ENCODE measurements at regions not wholly inside any gene's neighbourhood (a gene's known extent, or its start where the extent isn't known, plus 50 kb on each side); places are given as distances from the start of the nearest gene placed in this dataset.

- H4K20me1 ChIP-seq (ENCODE audit: insufficient read depth) = no peaks in the 10 kb centered on the region
- no peak overlapping the region for H3K4me2 ChIP-seq
- no peak overlapping the region for H2AFZ ChIP-seq (ENCODE audit: low read depth)
- no peaks in the 10 kb centered on the region for H3K79me2 ChIP-seq (ENCODE audit: insufficient read depth, low read depth)
- no peaks in the 10 kb centered on the region for H3K36me3 ChIP-seq (ENCODE audit: insufficient read depth)
- no peak overlapping the region for H3K27ac ChIP-seq
- no peak overlapping the region for H3K4me3 ChIP-seq (IDR thresholded peaks at IDR 0.05; ENCODE audit: insufficient read depth, low read depth, low read length)
- H3K4me1 ChIP-seq (ENCODE audit: low read depth, poor library complexity, severe bottlenecking) = no peaks in the 10 kb centered on the region
- TF ChIP-seq CTCF (conservative IDR thresholded peaks at IDR 0.05; ENCODE audit: low read depth, low read length) = no peak
- no peak overlapping the region for H3K9ac ChIP-seq
- H3K27me3 ChIP-seq (ENCODE audit: insufficient read depth, low read depth) = no peaks in the 10 kb centered on the region
Measured at GRCh38 chr13:69633044-69633443, 474.6 kb upstream of the ATXN8OS start.

GRCh38 chr13:69623973-69624372, 483.7 kb upstream of the ATXN8OS start:
- H4K20me1 ChIP-seq (ENCODE audit: insufficient read depth) = no peaks in the 10 kb centered on the region
- TF ChIP-seq CTCF (conservative IDR thresholded peaks at IDR 0.05; ENCODE audit: low read depth, low read length) = no peak
- no peak overlapping the region for H3K4me3 ChIP-seq (IDR thresholded peaks at IDR 0.05; ENCODE audit: insufficient read depth, low read depth, low read length)
- no peak overlapping the region for H3K9ac ChIP-seq
- H3K4me2 ChIP-seq = no peak overlapping the region
- no peak overlapping the region for H2AFZ ChIP-seq (ENCODE audit: low read depth)
- H3K79me2 ChIP-seq (ENCODE audit: insufficient read depth, low read depth) = no peaks in the 10 kb centered on the region
- no peaks in the 10 kb centered on the region for H3K4me1 ChIP-seq (ENCODE audit: low read depth, poor library complexity, severe bottlenecking)
- no peak overlapping the region for H3K27ac ChIP-seq
- no peaks in the 10 kb centered on the region for H3K27me3 ChIP-seq (ENCODE audit: insufficient read depth, low read depth)
- no peaks in the 10 kb centered on the region for H3K36me3 ChIP-seq (ENCODE audit: insufficient read depth)

- Histone ChIP-seq H3K36me3 (ENCODE audit: insufficient read depth) (no peaks in the 10 kb centered on the region), H3K79me2 (ENCODE audit: insufficient read depth, low read depth) (no peaks in the 10 kb centered on the region), H3K4me1 (ENCODE audit: low read depth, poor library complexity, severe bottlenecking) (no peaks in the 10 kb centered on the region), H3K4me2 (no peak overlapping the region), H3K27ac (no peak overlapping the region), H3K27me3 (ENCODE audit: insufficient read depth, low read depth) (no peaks in the 10 kb centered on the region), H4K20me1 (ENCODE audit: insufficient read depth) (no peaks in the 10 kb centered on the region), H2AFZ (ENCODE audit: low read depth) (no peak overlapping the region), H3K4me3 (IDR thresholded peaks at IDR 0.05; ENCODE audit: insufficient read depth, low read depth, low read length) (no peak overlapping the region), H3K9ac (no peak overlapping the region)
- TF ChIP-seq CTCF (conservative IDR thresholded peaks at IDR 0.05; ENCODE audit: low read depth, low read length) = no peak
Measured at GRCh38 chr13:69619651-69620050, 488.0 kb upstream of the ATXN8OS start.

GRCh38 chr13:69618838-69619237, 488.8 kb upstream of the ATXN8OS start:
- Histone ChIP-seq H4K20me1 (ENCODE audit: insufficient read depth) (no peaks in the 10 kb centered on the region), H3K27ac (no peak overlapping the region), H3K4me1 (ENCODE audit: low read depth, poor library complexity, severe bottlenecking) (no peaks in the 10 kb centered on the region), H3K79me2 (ENCODE audit: insufficient read depth, low read depth) (no peaks in the 10 kb centered on the region), H3K4me3 (IDR thresholded peaks at IDR 0.05; ENCODE audit: insufficient read depth, low read depth, low read length) (no peak overlapping the region), H3K4me2 (no peak overlapping the region), H3K27me3 (ENCODE audit: insufficient read depth, low read depth) (no peaks in the 10 kb centered on the region), H3K36me3 (ENCODE audit: insufficient read depth) (no peaks in the 10 kb centered on the region), H2AFZ (ENCODE audit: low read depth) (no peak overlapping the region), H3K9ac (no peak overlapping the region)
- TF ChIP-seq CTCF (conservative IDR thresholded peaks at IDR 0.05; ENCODE audit: low read depth, low read length) = no peak

- Histone ChIP-seq H3K27ac (no peak overlapping the region), H3K4me2 (no peak overlapping the region), H3K27me3 (ENCODE audit: insufficient read depth, low read depth) (no peaks in the 10 kb centered on the region), H2AFZ (ENCODE audit: low read depth) (no peak overlapping the region), H3K79me2 (ENCODE audit: insufficient read depth, low read depth) (no peaks in the 10 kb centered on the region), H3K9ac (no peak overlapping the region), H4K20me1 (ENCODE audit: insufficient read depth) (no peaks in the 10 kb centered on the region), H3K4me3 (IDR thresholded peaks at IDR 0.05; ENCODE audit: insufficient read depth, low read depth, low read length) (no peak overlapping the region), H3K36me3 (ENCODE audit: insufficient read depth) (no peaks in the 10 kb centered on the region), H3K4me1 (ENCODE audit: low read depth, poor library complexity, severe bottlenecking) (no peaks in the 10 kb centered on the region)
- no peak for TF ChIP-seq CTCF (conservative IDR thresholded peaks at IDR 0.05; ENCODE audit: low read depth, low read length)
Measured at GRCh38 chr13:69618393-69618792, 489.2 kb upstream of the ATXN8OS start.
